Duodenal mucosa (tissue), 2 donors: ENCODE measurements at regions not wholly inside any gene's neighbourhood (a gene's known extent, or its start where the extent isn't known, plus 50 kb on each side); places are given as distances from the start of the nearest gene placed in this dataset.

Experiments
- H3K27ac ChIP-seq: one replicate; pipeline ENCODE4 v1.7.0; 2013; ENCODE audit warnings: low read depth, low read length
- H3K27me3 ChIP-seq, 2 donors: one replicate each; pipeline ENCODE4 v1.7.0; 2013; ENCODE audit warnings: low read length in 2 of 2, control low read depth in 1 of 2; ENCODE audit not compliant: insufficient read depth in 2 of 2, control insufficient read depth in 1 of 2
- H3K36me3 ChIP-seq, 2 donors: one replicate each; pipeline ENCODE4 v1.7.0; 2013; ENCODE audit warnings: low read length in 2 of 2, control low read depth in 1 of 2; ENCODE audit not compliant: insufficient read depth in 2 of 2, control insufficient read depth in 1 of 2
- H3K4me1 ChIP-seq, 2 donors: one replicate each; pipeline ENCODE4 v1.7.0; 2013; ENCODE audit warnings: low read length in 2 of 2, control low read depth in 1 of 2; ENCODE audit not compliant: insufficient read depth in 2 of 2, control insufficient read depth in 1 of 2
- H3K4me3 ChIP-seq, 2 donors: one replicate each; pipeline ENCODE4 v1.7.0; 2013; ENCODE audit warnings: low read length in 2 of 2, low read depth in 1 of 2
- H3K9ac ChIP-seq, 2 donors: one replicate each; pipeline ENCODE4 v1.7.0; 2013; ENCODE audit warnings: low read length in 2 of 2, low read depth in 1 of 2
- H3K9me3 ChIP-seq, 2 donors: one replicate each; pipeline ENCODE4 v1.7.0; 2013; ENCODE audit warnings: low read length in 2 of 2, control low read depth in 1 of 2; ENCODE audit not compliant: control insufficient read depth in 1 of 2

GRCh38 chr15:70535071-70535954 lies 228.0 kb downstream of the UACA start:
- Histone ChIP-seq H3K4me1 (peaks cover 11 to 18% of the 10 kb centered on the region in 2 donors), H3K9me3 (no peaks in the 10 kb centered on the region), H3K27me3 (no peaks in the 10 kb centered on the region), H3K4me3 (peak overlapping the region; percentile 44 to 48), H3K9ac (no peak overlapping the region), H3K36me3 (no peaks in the 10 kb centered on the region), H3K27ac (no peak overlapping the region)

- Histone ChIP-seq H3K9me3 (no peaks in the 10 kb centered on the region), H3K36me3 (no peaks in the 10 kb centered on the region), H3K27ac (no peak overlapping the region), H3K9ac (no peak overlapping the region), H3K27me3 (no peaks in the 10 kb centered on the region), H3K4me1 (peaks cover 11 to 20% of the 10 kb centered on the region in 2 donors), H3K4me3 (peak overlapping the region in 1 of 2 donors; percentile 43)
Observed at GRCh38 chr15:70533931-70534742, 229.2 kb downstream of the UACA start.

GRCh38 chr15:70532531-70533186 lies 230.7 kb downstream of the UACA start:
- no peaks in the 10 kb centered on the region for H3K36me3 ChIP-seq
- H3K4me1 ChIP-seq: peaks cover 24 to 33% of the 10 kb centered on the region in 2 donors
- no peaks in the 10 kb centered on the region for H3K27me3 ChIP-seq
- H3K9ac ChIP-seq: no peak overlapping the region
- no peak overlapping the region for H3K27ac ChIP-seq
- no peaks in the 10 kb centered on the region for H3K9me3 ChIP-seq
- no peak overlapping the region for H3K4me3 ChIP-seq

GRCh38 chr15:70531576-70531975 lies 231.8 kb downstream of the UACA start:
- Histone ChIP-seq H3K9me3 (no peaks in the 10 kb centered on the region), H3K9ac (no peak overlapping the region), H3K4me3 (no peak overlapping the region), H3K27ac (no peak overlapping the region), H3K27me3 (no peaks in the 10 kb centered on the region), H3K36me3 (no peaks in the 10 kb centered on the region), H3K4me1 (peaks cover 34 to 43% of the 10 kb centered on the region in 2 donors)

GRCh38 chr15:70530906-70531305 lies 232.5 kb downstream of the UACA start:
- Histone ChIP-seq H3K4me3 (no peak overlapping the region), H3K4me1 (peaks cover 41 to 43% of the 10 kb centered on the region in 2 donors), H3K9me3 (no peaks in the 10 kb centered on the region), H3K27me3 (no peaks in the 10 kb centered on the region), H3K27ac (no peak overlapping the region), H3K9ac (no peak overlapping the region), H3K36me3 (no peaks in the 10 kb centered on the region)

- Histone ChIP-seq H3K9me3 (no peaks in the 10 kb centered on the region), H3K27ac (no peak overlapping the region), H3K4me3 (no peak overlapping the region), H3K27me3 (no peaks in the 10 kb centered on the region), H3K9ac (no peak overlapping the region), H3K4me1 (peaks cover 43 to 44% of the 10 kb centered on the region in 2 donors), H3K36me3 (no peaks in the 10 kb centered on the region)
Observed at GRCh38 chr15:70530503-70530902, 232.9 kb downstream of the UACA start.

- Histone ChIP-seq H3K9me3 (no peaks in the 10 kb centered on the region), H3K4me3 (no peak overlapping the region), H3K27ac (no peak overlapping the region), H3K4me1 (peaks cover 43 to 44% of the 10 kb centered on the region in 2 donors), H3K36me3 (no peaks in the 10 kb centered on the region), H3K27me3 (no peaks in the 10 kb centered on the region), H3K9ac (no peak overlapping the region)
Observed at GRCh38 chr15:70530017-70530499, 233.3 kb downstream of the UACA start.

- Histone ChIP-seq H3K36me3 (no peaks in the 10 kb centered on the region), H3K4me3 (no peak overlapping the region), H3K4me1 (peaks cover 37 to 44% of the 10 kb centered on the region in 2 donors), H3K27me3 (no peaks in the 10 kb centered on the region), H3K9me3 (no peaks in the 10 kb centered on the region), H3K27ac (no peak overlapping the region), H3K9ac (no peak overlapping the region)
Observed at GRCh38 chr15:70528816-70529215, 234.5 kb downstream of the UACA start.

GRCh38 chr15:70528270-70528706 lies 235.1 kb downstream of the UACA start:
- peaks cover 32 to 42% of the 10 kb centered on the region in 2 donors for H3K4me1 ChIP-seq
- no peaks in the 10 kb centered on the region for H3K36me3 ChIP-seq
- H3K9ac ChIP-seq: no peak overlapping the region
- peak overlapping the region; percentile 7 to 41 for H3K4me3 ChIP-seq
- no peaks in the 10 kb centered on the region for H3K9me3 ChIP-seq
- no peak overlapping the region for H3K27ac ChIP-seq
- H3K27me3 ChIP-seq: no peaks in the 10 kb centered on the region
